Pancreas (tissue), 10 donors: ENCODE measurements at regions not wholly inside any gene's neighbourhood (a gene's known extent, or its start where the extent isn't known, plus 50 kb on each side); places are given as distances from the start of the nearest gene placed in this dataset.

ENCODE experiments used
- ATAC-seq, 4 donors: fragments of 200-7000 bp; cut with Tn5 transposase; one replicate each; pipeline versions ENCODE4 v1.8.0 to v1.9.1; 2020; ENCODE audit warnings: mild to moderate bottlenecking in 4 of 4, moderate library complexity in 4 of 4
- DNase-seq, 6 donors: peaks; one replicate each; pipeline ENCODE4 v3.0.0-alpha.2; 2020
- FAIRE-seq: peaks from 2 replicates; lab custom pipeline; 2012; peaks lifted over from hg19 to GRCh38; lab: Jason Lieb, UNC
- H3K27ac ChIP-seq, 4 donors: fragments of 200-600 bp; sonication (generic); 1 replicate in 3 of 4; 2 replicates in 1 of 4; pipeline versions ENCODE4 v1.5.0 to v1.8.0; 2020
- H3K27me3 ChIP-seq, 4 donors: fragments of 200-600 bp; one replicate each; pipeline ENCODE4 v1.8.0; 2021
- H3K36me3 ChIP-seq, 3 donors: fragments of 200-600 bp; sonication (generic) in 1 of 3; one replicate each; pipeline versions ENCODE4 v1.5.0 to v1.8.0; 2020 to 2021
- H3K4me1 ChIP-seq, 3 donors: fragments of 200-600 bp; one replicate each; pipeline ENCODE4 v1.8.0; 2021
- H3K4me3 ChIP-seq, 4 donors: fragments of 200-600 bp; sonication (generic) in 2 of 4; one replicate each; pipeline versions ENCODE4 v1.5.0 to v1.8.0; 2020 to 2021
- H3K9me3 ChIP-seq, 4 donors: fragments of 200-600 bp; one replicate each; pipeline ENCODE4 v1.8.0; 2021
- WGBS, 2 donors: extraction: QIAGEN DNeasy Blood & Tissue Kit; methylation state at CpG; one replicate each; pipeline ENCODE4 v1.1.7; 2013; 5-methylcytosine and 5-hydroxymethylcytosine counted together
- intact Hi-C, 3 donors: fragments of 100-400 bp; cut with DNase I; formaldehyde crosslinking; loops; one replicate each; pipeline versions ENCODE4 v1.11.1 to v1.14.2; 2022
- TF ChIP-seq, protein P1 (sequence below), 4 donors: fragments of 200-600 bp; sonication (generic) in 3 of 4; IDR thresholded peaks; one replicate each; pipeline versions ENCODE4 v1.5.0 to v1.8.0; 2021; ENCODE audit warnings: antibody characterized with exemption in 4 of 4
- donor health status: healthy with polysubstance abuse.
- donor health status: DM: no; HTN: no; CAD: no; lungs with moderate emphysema.
- donor health status: DM: no; HTN: no; CAD: no.
- donor health status: control.
- donor health status: control.
- donor health status: Bipolar disorder and iron deficiency.
- donor health status: DM: yes; HTN: yes; CAD: no.
- donor health status: DM: no; HTN: no; CAD: no.
- donor health status: DM: no; HTN: no; CAD: no.
- donor health status: DM: yes; HTN: yes; CAD: no.

DNA sequence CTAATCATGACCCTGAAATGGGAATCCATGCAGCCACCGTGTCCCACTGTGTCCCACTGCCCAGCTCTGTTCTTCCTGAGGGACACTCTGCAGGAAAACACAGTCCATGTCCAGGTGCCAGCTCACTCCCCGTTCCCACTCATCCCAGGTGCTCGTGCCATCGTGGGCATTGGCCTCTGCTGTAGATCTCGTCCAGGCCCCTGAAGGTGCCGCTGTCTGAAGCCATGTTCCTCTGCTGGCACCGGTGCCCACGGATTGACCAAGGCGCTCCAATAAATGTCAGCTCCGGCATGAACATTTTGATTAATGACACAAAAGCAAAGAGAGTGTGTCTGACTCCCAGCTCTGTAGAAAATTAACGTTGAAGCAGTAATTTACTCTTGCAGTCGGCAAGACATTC, 280.1 kb upstream of the SALL3 start:
- no peaks in the 10 kb centered on the region for H3K36me3 ChIP-seq
- WGBS, 2 donors, result 13 to 16% methylated on average over 12 of the region's 12 CpGs
- H3K4me1 ChIP-seq, result no peaks in the 10 kb centered on the region
- TF ChIP-seq, protein P1, sequence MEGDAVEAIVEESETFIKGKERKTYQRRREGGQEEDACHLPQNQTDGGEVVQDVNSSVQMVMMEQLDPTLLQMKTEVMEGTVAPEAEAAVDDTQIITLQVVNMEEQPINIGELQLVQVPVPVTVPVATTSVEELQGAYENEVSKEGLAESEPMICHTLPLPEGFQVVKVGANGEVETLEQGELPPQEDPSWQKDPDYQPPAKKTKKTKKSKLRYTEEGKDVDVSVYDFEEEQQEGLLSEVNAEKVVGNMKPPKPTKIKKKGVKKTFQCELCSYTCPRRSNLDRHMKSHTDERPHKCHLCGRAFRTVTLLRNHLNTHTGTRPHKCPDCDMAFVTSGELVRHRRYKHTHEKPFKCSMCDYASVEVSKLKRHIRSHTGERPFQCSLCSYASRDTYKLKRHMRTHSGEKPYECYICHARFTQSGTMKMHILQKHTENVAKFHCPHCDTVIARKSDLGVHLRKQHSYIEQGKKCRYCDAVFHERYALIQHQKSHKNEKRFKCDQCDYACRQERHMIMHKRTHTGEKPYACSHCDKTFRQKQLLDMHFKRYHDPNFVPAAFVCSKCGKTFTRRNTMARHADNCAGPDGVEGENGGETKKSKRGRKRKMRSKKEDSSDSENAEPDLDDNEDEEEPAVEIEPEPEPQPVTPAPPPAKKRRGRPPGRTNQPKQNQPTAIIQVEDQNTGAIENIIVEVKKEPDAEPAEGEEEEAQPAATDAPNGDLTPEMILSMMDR (IDR thresholded peaks at IDR 0.05), result no peak
- intact Hi-C loops, result no loop called here
- no peak overlapping the region for H3K27ac ChIP-seq
- H3K9me3 ChIP-seq, result no peaks in the 10 kb centered on the region
- ATAC-seq (peak; percentile 55 to 89 (median 72)), DNase-seq (peak in 3 of 6 donors; percentile 19 to 46 (median 39)), FAIRE-seq (no peak)
- peaks cover 0 to 8% (median 0%) of the 10 kb centered on the region in 4 donors for H3K27me3 ChIP-seq
- H3K4me3 ChIP-seq, result no peak overlapping the region

DNA sequence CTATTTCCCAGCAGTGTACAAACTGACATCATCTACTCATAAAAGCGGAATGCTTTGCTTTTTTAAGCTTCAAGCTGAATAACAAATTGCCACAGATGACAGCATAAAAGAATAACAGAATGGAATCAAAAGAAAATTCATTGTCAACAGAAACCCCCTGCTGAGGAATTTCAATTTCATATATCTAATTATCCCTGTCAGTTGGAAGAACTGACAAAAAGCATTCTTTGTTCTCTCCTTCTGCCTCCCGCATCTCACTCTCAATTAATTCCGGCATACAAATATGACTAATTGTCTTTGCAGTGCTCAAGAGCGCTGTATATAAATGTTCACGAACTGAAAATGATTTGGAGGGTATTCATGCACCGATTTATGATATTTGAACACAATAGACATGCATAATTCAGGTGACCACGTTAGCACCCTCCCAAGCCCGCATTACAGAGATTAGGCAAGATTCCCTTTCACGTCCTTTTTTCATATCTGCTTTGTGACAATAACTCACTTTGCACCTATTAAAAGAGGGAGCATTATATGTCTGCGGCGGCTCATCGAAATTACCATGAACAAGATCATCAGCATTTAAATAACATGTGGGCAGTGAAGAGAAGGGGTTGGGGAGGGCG, 277.7 kb upstream of the SALL3 start:
- WGBS, 2 donors, result 22 to 28% methylated on average over 13 of the region's 13 CpGs
- no peak overlapping the region for H3K27ac ChIP-seq

DNA sequence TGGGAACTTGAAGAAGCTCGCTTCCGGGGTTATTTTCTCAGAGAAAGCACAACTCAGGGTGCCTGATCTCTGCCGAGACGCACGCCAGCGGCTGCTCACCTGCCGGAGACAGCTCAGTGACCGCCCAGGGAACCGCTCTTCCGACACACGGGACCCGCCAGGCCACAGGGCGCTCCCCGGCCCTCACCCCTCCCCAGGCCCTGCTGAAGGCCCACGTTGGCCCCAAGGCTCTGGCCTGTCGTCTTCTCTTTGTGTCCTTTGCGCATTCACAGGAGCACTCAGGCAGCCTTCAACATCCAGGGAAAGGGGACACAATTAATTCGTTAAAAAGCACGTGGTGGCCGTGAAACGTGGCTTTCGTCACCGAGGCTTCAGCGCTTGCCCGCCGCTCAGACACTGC, 276.3 kb upstream of the SALL3 start:
- H3K27me3 ChIP-seq, result peaks cover 0 to 8% (median 1%) of the 10 kb centered on the region in 4 donors
- ATAC-seq (no peak), DNase-seq (no peak), FAIRE-seq (no peak)
- WGBS, 2 donors, result 83 to 84% methylated on average over 26 of the region's 26 CpGs
- H3K4me3 ChIP-seq, result no peak overlapping the region
- intact Hi-C loops, result no loop called here
- TF ChIP-seq, protein P1 (IDR thresholded peaks at IDR 0.05), result no peak
- H3K9me3 ChIP-seq, result no peaks in the 10 kb centered on the region
- H3K4me1 ChIP-seq, result no peaks in the 10 kb centered on the region
- no peak overlapping the region for H3K27ac ChIP-seq
- H3K36me3 ChIP-seq, result no peaks in the 10 kb centered on the region

More for the DNA sequence above, 277.7 kb upstream of the SALL3 start:
- TF ChIP-seq, protein P1 (IDR thresholded peaks at IDR 0.05), result no peak
- Histone ChIP-seq H3K36me3 (no peaks in the 10 kb centered on the region), H3K9me3 (no peaks in the 10 kb centered on the region), H3K27me3 (peaks cover 0 to 8% (median 1%) of the 10 kb centered on the region in 4 donors), H3K4me1 (no peaks in the 10 kb centered on the region), H3K4me3 (no peak overlapping the region)
- FAIRE-seq (no peak), ATAC-seq (peak in 2 of 4 donors; percentile 38 to 52), DNase-seq (no peak)
- intact Hi-C loops, result no loop called here

DNA sequence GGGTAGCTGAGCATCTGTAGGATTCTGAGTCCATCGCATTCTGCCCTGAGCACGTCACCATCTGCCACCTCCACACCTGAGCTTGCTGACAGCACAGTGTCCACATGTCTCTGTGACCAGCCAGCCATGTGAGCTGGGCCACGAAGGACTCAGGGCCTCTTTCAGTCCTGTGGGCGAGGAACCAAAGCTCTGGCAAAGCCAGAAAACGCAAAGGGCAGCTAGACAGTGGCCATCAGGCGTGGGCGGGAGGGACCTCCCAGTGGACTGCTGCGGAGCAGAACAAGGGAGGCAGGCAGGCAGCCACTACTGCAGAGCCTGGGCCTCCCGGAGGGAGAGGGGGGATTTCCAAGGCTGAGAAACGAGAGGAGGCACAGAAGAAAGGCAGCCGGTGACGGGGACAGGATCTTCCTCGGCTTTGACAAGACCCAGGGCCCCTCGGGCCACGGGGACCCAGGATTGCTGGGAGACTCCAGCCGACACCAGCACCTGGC, 274.6 kb upstream of the SALL3 start:
- WGBS, 2 donors, result 57 to 71% methylated on average over 16 of the region's 16 CpGs
- TF ChIP-seq, protein P1 (IDR thresholded peaks at IDR 0.05), result no peak
- FAIRE-seq, result no peak

DNA sequence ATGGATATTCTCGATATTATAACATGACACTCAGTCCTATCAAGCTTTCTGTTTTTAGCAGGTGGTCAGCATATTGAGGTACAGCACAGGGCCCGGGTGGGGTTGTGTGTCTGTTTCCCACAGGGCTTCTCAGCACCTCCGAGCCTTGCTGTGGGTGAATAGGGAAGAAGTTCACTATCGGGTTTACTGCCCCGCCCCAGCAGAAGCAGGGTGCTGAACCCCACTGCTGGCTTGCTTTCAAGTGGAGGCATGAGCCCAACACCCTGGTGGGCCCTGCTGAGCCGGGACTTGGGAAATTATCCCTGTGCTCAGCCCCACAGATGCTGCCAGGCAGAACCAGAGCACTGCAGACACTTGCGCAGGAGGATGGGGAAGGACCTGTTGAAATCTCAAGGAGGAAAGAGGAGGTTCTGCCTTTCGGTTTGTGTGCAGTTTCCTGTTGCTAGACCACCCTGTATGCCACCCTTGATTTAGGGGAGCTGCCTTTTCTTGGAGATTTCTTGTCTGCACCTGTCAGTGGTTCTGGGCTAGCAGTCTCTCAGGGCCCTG, 270.3 kb upstream of the SALL3 start:
- H3K4me3 ChIP-seq, result no peak overlapping the region
- FAIRE-seq (no peak), DNase-seq (no peak), ATAC-seq (no peak)
- TF ChIP-seq, protein P1 (IDR thresholded peaks at IDR 0.05), result no peak
- no peaks in the 10 kb centered on the region for H3K4me1 ChIP-seq
- no peaks in the 10 kb centered on the region for H3K9me3 ChIP-seq
- H3K27me3 ChIP-seq, result peaks cover 0 to 3% (median 0%) of the 10 kb centered on the region in 4 donors
- intact Hi-C loops, result no loop called here
- 66 to 77% methylated on average over 8 of the region's 8 CpGs for WGBS, 2 donors
- H3K27ac ChIP-seq, result no peak overlapping the region
- H3K36me3 ChIP-seq, result no peaks in the 10 kb centered on the region

More for the DNA sequence above, 274.6 kb upstream of the SALL3 start:
- Histone ChIP-seq H3K27me3 (peaks cover 0 to 8% (median 1%) of the 10 kb centered on the region in 4 donors), H3K4me3 (no peak overlapping the region), H3K27ac (no peak overlapping the region), H3K36me3 (no peaks in the 10 kb centered on the region), H3K9me3 (no peaks in the 10 kb centered on the region), H3K4me1 (no peaks in the 10 kb centered on the region)
- intact Hi-C loops, result no loop called here
- no peak for DNase-seq
- no peak for ATAC-seq
